ENCODE measurements at regions not wholly inside any gene's neighbourhood (a gene's known extent, or its start where the extent isn't known, plus 50 kb on each side); places are given as distances from the start of the nearest gene placed in this dataset.

DNA sequence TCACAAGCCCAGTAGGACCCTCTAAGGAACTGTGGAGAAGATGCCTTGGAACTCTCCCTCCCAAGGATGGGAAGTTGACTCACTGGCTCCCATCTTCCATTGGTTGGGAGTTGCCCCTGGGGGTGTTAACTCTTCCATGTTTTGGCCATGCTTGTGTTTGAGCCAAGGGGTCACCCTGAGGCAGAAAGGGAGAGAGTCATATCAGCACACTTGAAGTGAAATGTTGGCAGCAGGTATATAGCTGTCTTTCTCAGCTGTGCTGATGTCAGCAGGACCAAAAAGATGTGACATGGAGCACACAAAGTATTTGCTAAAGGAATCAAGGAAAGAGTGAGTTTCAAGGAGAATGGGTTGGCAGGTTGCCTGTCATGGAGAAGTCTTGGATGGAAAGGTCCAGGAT is 359.4 kb downstream of the RPS24 start:
- H3K9ac ChIP-seq (ENCODE audit: insufficient read depth, low read length): no peak overlapping the region
- no peak for DNase-seq (ENCODE audit: low read depth in 2 of 2)

DNA sequence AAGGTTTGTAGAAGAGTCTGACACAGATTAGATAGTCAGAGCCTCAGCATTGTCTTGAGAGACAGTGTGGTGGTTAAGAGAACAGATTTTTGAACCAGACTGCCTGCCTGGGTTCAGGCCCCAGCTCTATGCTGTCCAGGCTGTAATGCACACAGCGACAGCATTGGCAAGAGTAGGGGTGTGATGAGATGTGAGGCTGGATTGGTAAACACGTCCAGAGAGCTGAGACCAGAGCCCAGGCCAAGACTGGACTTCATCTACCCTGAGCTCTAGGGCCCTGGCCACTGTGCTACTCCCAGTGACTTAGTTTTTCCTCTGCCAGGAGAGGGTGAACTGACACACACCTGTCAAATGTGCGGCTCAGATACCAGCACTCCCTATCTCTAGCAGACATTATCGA is 360.4 kb downstream of the RPS24 start:
- TF ChIP-seq EZH2 (IDR thresholded peaks at IDR 0.05; ENCODE audit: low read length, missing control alignments): no peak
- TF ChIP-seq, protein P1, sequence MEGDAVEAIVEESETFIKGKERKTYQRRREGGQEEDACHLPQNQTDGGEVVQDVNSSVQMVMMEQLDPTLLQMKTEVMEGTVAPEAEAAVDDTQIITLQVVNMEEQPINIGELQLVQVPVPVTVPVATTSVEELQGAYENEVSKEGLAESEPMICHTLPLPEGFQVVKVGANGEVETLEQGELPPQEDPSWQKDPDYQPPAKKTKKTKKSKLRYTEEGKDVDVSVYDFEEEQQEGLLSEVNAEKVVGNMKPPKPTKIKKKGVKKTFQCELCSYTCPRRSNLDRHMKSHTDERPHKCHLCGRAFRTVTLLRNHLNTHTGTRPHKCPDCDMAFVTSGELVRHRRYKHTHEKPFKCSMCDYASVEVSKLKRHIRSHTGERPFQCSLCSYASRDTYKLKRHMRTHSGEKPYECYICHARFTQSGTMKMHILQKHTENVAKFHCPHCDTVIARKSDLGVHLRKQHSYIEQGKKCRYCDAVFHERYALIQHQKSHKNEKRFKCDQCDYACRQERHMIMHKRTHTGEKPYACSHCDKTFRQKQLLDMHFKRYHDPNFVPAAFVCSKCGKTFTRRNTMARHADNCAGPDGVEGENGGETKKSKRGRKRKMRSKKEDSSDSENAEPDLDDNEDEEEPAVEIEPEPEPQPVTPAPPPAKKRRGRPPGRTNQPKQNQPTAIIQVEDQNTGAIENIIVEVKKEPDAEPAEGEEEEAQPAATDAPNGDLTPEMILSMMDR (conservative IDR thresholded peaks at IDR 0.05 in 1 of 2, IDR thresholded peaks at IDR 0.05 in 1 of 2; ENCODE audit: low read depth in 1 of 2, low read length in 2 of 2): no peak
- Histone ChIP-seq H3K9ac (ENCODE audit: insufficient read depth, low read length) (no peak overlapping the region), H3K27ac (ENCODE audit: insufficient read depth, low read length) (no peak overlapping the region), H3K4me2 (ENCODE audit: extremely low read depth, insufficient read depth, low read length) (no peak overlapping the region), H3K79me2 (ENCODE audit: control insufficient read depth, insufficient read depth, low read length) (no peaks in the 10 kb centered on the region), H4K20me1 (ENCODE audit: control insufficient read depth, extremely low read depth, insufficient read depth, low read length) (no peaks in the 10 kb centered on the region), H3K36me3 (ENCODE audit: control insufficient read depth, insufficient read depth, low read length) (no peaks in the 10 kb centered on the region), H2AFZ (ENCODE audit: low read length) (no peak overlapping the region), H3K9me3 (ENCODE audit: control insufficient read depth, insufficient read depth, low read depth, low read length) (no peaks in the 10 kb centered on the region), H3K27me3 (ENCODE audit: control insufficient read depth, insufficient read depth, low read length) (peaks cover 2% of the 10 kb centered on the region), H3K4me1 (ENCODE audit: control insufficient read depth, extremely low read depth, insufficient read depth, low read length) (no peaks in the 10 kb centered on the region), H3K4me3 (replicated peaks in 1 of 4; ENCODE audit: control extremely low read depth in 1 of 4, insufficient read depth in 1 of 4, low read depth in 3 of 4, low read length in 4 of 4) (no peak overlapping the region)
- no peak for DNase-seq (ENCODE audit: low read depth in 2 of 2)

More for the DNA sequence above, 359.4 kb downstream of the RPS24 start:
- Histone ChIP-seq H3K9me3 (ENCODE audit: control insufficient read depth, insufficient read depth, low read depth, low read length) (no peaks in the 10 kb centered on the region), H3K79me2 (ENCODE audit: control insufficient read depth, insufficient read depth, low read length) (no peaks in the 10 kb centered on the region), H3K27me3 (ENCODE audit: control insufficient read depth, insufficient read depth, low read length) (peaks cover 2% of the 10 kb centered on the region), H3K27ac (ENCODE audit: insufficient read depth, low read length) (no peak overlapping the region), H3K4me1 (ENCODE audit: control insufficient read depth, extremely low read depth, insufficient read depth, low read length) (no peaks in the 10 kb centered on the region), H2AFZ (ENCODE audit: low read length) (no peak overlapping the region), H3K4me2 (ENCODE audit: extremely low read depth, insufficient read depth, low read length) (no peak overlapping the region), H3K4me3 (replicated peaks in 1 of 4; ENCODE audit: control extremely low read depth in 1 of 4, insufficient read depth in 1 of 4, low read depth in 3 of 4, low read length in 4 of 4) (no peak overlapping the region), H3K36me3 (ENCODE audit: control insufficient read depth, insufficient read depth, low read length) (no peaks in the 10 kb centered on the region), H4K20me1 (ENCODE audit: control insufficient read depth, extremely low read depth, insufficient read depth, low read length) (no peaks in the 10 kb centered on the region)
- TF ChIP-seq, protein P1 (conservative IDR thresholded peaks at IDR 0.05 in 1 of 2, IDR thresholded peaks at IDR 0.05 in 1 of 2; ENCODE audit: low read depth in 1 of 2, low read length in 2 of 2): no peak
- TF ChIP-seq EZH2 (IDR thresholded peaks at IDR 0.05; ENCODE audit: low read length, missing control alignments): no peak

DNA sequence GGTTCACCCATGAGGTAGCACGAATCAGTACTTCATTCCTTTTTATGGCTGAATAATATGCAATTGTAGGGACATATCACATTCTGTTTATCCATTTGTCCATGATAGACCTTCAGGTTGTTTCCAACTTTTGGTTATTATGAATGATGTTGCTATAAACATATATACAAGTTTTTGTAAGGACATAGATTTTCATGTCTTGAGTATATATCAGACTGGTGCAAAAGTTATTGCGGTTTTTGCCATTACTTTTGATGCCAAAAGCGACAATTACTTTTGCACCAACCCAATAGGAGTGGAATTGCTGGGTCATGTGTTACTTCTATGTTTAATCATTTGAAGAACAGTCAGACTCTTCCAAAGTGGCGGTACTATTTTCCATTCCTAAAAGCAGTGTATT is 361.5 kb downstream of the RPS24 start:
- H3K4me2 ChIP-seq (ENCODE audit: extremely low read depth, insufficient read depth, low read length): no peak overlapping the region
- H3K4me3 ChIP-seq (replicated peaks in 1 of 4; ENCODE audit: control extremely low read depth in 1 of 4, insufficient read depth in 1 of 4, low read depth in 3 of 4, low read length in 4 of 4): no peak overlapping the region
- no peaks in the 10 kb centered on the region for H3K36me3 ChIP-seq (ENCODE audit: control insufficient read depth, insufficient read depth, low read length)
- H3K27me3 ChIP-seq (ENCODE audit: control insufficient read depth, insufficient read depth, low read length): peaks cover 2% of the 10 kb centered on the region
- H3K9ac ChIP-seq (ENCODE audit: insufficient read depth, low read length): no peak overlapping the region
- H4K20me1 ChIP-seq (ENCODE audit: control insufficient read depth, extremely low read depth, insufficient read depth, low read length): no peaks in the 10 kb centered on the region
- H3K27ac ChIP-seq (ENCODE audit: insufficient read depth, low read length): no peak overlapping the region
- no peaks in the 10 kb centered on the region for H3K4me1 ChIP-seq (ENCODE audit: control insufficient read depth, extremely low read depth, insufficient read depth, low read length)
- no peak for TF ChIP-seq EZH2 (IDR thresholded peaks at IDR 0.05; ENCODE audit: low read length, missing control alignments)
- no peak overlapping the region for H2AFZ ChIP-seq (ENCODE audit: low read length)
- H3K79me2 ChIP-seq (ENCODE audit: control insufficient read depth, insufficient read depth, low read length): no peaks in the 10 kb centered on the region
- H3K9me3 ChIP-seq (ENCODE audit: control insufficient read depth, insufficient read depth, low read depth, low read length): no peaks in the 10 kb centered on the region
- DNase-seq (ENCODE audit: low read depth in 2 of 2): no peak
